SK-N-SH treated with all-trans-retinoic acid at 6 μM for 48 hours (cell line): ENCODE measurements at regions not wholly inside any gene's neighbourhood (a gene's known extent, or its start where the extent isn't known, plus 50 kb on each side); places are given as distances from the start of the nearest gene placed in this dataset.

Experiments used
- CSDC2 ChIP-seq: fragments of 250-450 bp; sonication (Bioruptor Pico); IDR thresholded peaks from 2 replicates; pipeline ENCODE4 v1.5.0; 2020; ENCODE audit warnings: mild to moderate bottlenecking, moderate library complexity
- GLIS3 ChIP-seq: fragments of 250-450 bp; sonication (Bioruptor Pico); IDR thresholded peaks from 2 replicates; pipeline ENCODE4 v1.5.0; 2020; ENCODE audit warnings: mild to moderate bottlenecking, moderate library complexity
- ZC3H10 ChIP-seq: fragments of 250-450 bp; sonication (Bioruptor Pico); IDR thresholded peaks from 2 replicates; pipeline ENCODE4 v1.5.1; 2021; ENCODE audit warnings: mild to moderate bottlenecking, moderate library complexity
- ZFP30 ChIP-seq: fragments of 450-650 bp; formaldehyde crosslinking; IDR thresholded peaks from 2 replicates; pipeline ENCODE4 v1.5.0; 2022; ENCODE audit warnings: mild to moderate bottlenecking, moderate library complexity
- TF ChIP-seq, protein P1 (sequence below): fragments of 250-450 bp; sonication (Bioruptor Pico); IDR thresholded peaks from 2 replicates; pipeline ENCODE4 v1.8.0; 2020; ENCODE audit warnings: mild to moderate bottlenecking, moderate library complexity, borderline replicate concordance
- TF ChIP-seq, protein P2 (sequence below): fragments of 250-450 bp; sonication (Bioruptor Pico); IDR thresholded peaks from 2 replicates; pipeline ENCODE4 v1.5.1; 2020; ENCODE audit warnings: low read depth, mild to moderate bottlenecking, moderate library complexity
- TF ChIP-seq, protein P3 (sequence below): fragments of 250-450 bp; sonication (Bioruptor Pico); IDR thresholded peaks from 2 replicates; pipeline ENCODE4 v1.5.0; 2020; ENCODE audit warnings: mild to moderate bottlenecking, moderate library complexity

DNA sequence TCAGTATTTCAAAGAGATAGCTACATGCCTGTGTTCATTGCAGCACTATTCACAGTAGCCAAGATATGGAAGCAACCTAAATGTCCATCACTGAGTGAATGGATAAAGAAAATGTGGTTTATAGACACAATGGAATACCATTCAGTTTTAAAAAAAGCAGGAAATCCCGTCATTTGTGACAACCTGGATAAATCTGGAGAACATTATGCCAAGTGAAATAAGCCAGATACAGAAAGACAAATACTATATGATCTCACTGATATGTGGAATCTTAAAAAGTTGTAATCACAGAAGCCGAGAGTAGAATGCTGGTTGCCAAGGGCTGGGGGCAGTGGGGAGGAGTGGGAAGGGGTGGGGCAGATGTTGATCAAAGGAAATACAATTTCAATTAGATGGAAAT, 235.8 kb upstream of the IGFBP3 start:
- TF ChIP-seq, protein P1, sequence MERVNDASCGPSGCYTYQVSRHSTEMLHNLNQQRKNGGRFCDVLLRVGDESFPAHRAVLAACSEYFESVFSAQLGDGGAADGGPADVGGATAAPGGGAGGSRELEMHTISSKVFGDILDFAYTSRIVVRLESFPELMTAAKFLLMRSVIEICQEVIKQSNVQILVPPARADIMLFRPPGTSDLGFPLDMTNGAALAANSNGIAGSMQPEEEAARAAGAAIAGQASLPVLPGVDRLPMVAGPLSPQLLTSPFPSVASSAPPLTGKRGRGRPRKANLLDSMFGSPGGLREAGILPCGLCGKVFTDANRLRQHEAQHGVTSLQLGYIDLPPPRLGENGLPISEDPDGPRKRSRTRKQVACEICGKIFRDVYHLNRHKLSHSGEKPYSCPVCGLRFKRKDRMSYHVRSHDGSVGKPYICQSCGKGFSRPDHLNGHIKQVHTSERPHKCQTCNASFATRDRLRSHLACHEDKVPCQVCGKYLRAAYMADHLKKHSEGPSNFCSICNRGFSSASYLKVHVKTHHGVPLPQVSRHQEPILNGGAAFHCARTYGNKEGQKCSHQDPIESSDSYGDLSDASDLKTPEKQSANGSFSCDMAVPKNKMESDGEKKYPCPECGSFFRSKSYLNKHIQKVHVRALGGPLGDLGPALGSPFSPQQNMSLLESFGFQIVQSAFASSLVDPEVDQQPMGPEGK (CRISPR knock-in tag) = no peak
- TF ChIP-seq ZC3H10 (CRISPR knock-in tag) (no peak), CSDC2 (CRISPR knock-in tag) (no peak), GLIS3 (CRISPR knock-in tag) (no peak), ZFP30 (no peak)
- TF ChIP-seq, protein P2, sequence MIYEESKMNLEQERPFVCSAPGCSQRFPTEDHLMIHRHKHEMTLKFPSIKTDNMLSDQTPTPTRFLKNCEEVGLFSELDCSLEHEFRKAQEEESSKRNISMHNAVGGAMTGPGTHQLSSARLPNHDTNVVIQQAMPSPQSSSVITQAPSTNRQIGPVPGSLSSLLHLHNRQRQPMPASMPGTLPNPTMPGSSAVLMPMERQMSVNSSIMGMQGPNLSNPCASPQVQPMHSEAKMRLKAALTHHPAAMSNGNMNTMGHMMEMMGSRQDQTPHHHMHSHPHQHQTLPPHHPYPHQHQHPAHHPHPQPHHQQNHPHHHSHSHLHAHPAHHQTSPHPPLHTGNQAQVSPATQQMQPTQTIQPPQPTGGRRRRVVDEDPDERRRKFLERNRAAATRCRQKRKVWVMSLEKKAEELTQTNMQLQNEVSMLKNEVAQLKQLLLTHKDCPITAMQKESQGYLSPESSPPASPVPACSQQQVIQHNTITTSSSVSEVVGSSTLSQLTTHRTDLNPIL (CRISPR knock-in tag) = no peak
- TF ChIP-seq, protein P3, sequence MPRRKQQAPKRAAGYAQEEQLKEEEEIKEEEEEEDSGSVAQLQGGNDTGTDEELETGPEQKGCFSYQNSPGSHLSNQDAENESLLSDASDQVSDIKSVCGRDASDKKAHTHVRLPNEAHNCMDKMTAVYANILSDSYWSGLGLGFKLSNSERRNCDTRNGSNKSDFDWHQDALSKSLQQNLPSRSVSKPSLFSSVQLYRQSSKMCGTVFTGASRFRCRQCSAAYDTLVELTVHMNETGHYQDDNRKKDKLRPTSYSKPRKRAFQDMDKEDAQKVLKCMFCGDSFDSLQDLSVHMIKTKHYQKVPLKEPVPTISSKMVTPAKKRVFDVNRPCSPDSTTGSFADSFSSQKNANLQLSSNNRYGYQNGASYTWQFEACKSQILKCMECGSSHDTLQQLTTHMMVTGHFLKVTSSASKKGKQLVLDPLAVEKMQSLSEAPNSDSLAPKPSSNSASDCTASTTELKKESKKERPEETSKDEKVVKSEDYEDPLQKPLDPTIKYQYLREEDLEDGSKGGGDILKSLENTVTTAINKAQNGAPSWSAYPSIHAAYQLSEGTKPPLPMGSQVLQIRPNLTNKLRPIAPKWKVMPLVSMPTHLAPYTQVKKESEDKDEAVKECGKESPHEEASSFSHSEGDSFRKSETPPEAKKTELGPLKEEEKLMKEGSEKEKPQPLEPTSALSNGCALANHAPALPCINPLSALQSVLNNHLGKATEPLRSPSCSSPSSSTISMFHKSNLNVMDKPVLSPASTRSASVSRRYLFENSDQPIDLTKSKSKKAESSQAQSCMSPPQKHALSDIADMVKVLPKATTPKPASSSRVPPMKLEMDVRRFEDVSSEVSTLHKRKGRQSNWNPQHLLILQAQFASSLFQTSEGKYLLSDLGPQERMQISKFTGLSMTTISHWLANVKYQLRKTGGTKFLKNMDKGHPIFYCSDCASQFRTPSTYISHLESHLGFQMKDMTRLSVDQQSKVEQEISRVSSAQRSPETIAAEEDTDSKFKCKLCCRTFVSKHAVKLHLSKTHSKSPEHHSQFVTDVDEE (CRISPR knock-in tag) = no peak
